Left lobe of liver (tissue), 2 donors: ENCODE measurements at regions not wholly inside any gene's neighbourhood (a gene's known extent, or its start where the extent isn't known, plus 50 kb on each side); places are given as distances from the start of the nearest gene placed in this dataset.
A peak's percentile ranks its signal among the peaks of the same experiment; 100 is the strongest.
"Not testable (repeated sequence)": the region's sequence is repeated elsewhere in the genome, so short reads cannot be mapped to it uniquely, and the experiment has no call there.

ENCODE experiments used
- ATAC-seq: fragments of 200-7000 bp; cut with Tn5 transposase; one replicate; pipeline ENCODE4 v1.9.1; 2020; ENCODE audit warnings: mild to moderate bottlenecking, moderate library complexity
- DNase-seq: peaks from one replicate; pipeline ENCODE4 v3.0.0-alpha.2; 2020; ENCODE audit warnings: low spot score
- donor health status: DM: no; HTN: no; CAD: no; lungs with moderate emphysema.
- donor health status: DM: no; HTN: yes; CAD: no.

DNA sequence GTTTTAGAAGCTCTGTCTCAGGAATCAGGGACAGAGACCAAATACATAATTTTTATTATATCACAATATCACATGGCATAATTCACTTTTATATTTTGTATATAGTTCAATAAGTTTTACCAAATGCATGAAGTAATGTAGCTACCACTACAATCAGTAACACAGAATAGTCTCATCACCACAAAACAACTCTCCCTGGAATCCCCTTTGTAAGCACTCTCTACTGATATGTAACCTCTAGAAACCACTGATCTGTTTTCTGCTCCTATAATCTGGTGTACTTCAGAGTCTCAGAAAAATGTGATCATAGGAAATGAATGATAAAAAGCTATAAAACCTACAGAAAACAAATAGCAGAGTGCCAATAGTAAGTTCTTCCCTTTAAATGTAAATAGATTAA lies 1465.9 kb downstream of the SPATA31A7 start:
- not testable (repeated sequence) for ATAC-seq, DNase-seq

DNA sequence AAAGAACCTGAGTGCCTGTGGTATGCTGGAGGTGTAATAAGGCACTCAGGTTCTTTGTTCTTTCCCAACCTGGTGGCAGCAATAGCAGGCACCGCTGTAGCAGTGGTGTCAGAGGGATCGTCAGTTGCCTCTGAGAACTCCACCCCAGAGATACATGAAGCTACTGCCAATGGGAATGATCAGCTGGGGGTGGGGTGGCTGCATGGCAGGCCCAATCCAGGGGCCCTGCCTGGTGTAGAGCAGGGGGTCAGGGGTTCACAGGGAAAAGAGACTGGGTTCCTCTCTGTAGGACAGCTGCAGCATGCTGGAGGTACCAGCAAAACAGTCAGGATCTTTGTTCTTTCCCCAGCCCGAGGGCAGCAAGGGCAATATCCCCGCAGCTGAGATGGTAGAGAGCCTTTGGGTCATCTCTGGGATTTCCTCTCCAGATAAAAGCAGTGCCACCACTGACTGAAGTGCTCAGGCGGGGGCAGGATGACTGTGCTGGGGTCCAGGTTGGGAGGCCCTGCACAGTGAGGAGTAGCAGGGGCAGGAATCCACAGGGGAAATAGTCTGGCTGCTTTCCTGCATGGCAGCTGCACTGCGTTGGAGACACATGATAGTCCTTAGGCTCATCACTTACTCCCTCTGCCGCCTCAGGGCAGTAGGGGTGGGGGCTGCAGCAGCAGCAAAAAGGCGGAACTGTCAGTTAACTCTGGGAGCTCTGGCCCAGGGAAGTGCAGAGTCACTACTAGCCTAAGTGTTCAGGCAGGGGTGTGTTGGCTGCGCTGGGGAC lies 1473.1 kb downstream of the SPATA31A7 start:
- not testable (repeated sequence) for ATAC-seq, DNase-seq

DNA sequence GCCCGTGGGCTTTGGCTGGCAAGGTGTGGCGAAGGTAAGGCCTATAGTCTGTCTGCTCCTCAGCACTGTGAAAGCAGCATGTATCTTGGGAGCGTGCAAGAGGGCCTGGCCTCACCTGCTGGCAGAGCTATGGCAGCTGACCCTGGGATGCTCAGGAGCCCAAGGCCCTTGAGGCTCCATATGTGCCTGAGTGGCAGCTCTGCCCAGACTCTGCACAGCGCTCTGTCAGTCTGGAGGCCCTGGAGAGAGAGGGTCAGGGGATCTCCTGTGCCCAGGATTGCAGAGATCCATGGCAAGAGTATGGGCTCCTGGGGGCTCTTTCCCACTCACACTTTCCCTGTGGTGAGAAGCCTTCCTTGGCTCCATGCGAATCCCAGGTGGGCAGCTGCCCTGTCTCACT lies 1473.7 kb downstream of the SPATA31A7 start:
- not testable (repeated sequence) for DNase-seq, ATAC-seq

DNA sequence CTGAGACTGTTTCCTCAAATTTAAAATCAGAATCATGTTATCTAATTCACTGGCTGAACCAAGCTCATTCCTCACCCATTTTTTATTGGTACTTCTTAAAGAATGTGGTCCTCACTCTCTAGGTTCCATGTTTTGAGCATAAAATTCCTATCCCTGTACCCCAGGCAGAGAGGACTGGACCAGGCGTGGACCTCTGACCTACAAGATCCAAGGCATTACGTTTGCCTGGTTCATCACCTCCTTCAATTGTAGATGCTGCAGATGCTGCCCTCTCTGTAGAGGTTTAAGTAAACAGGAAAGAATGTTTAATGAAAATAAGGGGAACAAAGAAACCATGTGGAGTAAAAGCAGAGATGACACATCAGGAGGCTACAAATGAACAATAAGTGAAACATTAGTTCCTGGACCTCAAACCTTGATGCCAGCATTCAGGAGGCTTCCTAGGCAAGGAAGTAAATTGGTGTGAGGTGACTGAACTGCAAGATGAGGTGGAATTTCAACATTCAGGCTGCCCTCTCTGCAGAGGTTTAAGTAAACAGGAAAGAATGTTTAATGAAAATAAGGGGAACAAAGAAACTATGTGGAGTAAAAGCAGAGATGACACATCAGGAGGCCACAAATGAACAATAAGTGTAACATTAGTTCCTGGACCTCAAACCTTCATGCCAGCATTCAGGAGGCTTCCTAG lies 1477.4 kb downstream of the SPATA31A7 start:
- not testable (repeated sequence) for DNase-seq, ATAC-seq

DNA sequence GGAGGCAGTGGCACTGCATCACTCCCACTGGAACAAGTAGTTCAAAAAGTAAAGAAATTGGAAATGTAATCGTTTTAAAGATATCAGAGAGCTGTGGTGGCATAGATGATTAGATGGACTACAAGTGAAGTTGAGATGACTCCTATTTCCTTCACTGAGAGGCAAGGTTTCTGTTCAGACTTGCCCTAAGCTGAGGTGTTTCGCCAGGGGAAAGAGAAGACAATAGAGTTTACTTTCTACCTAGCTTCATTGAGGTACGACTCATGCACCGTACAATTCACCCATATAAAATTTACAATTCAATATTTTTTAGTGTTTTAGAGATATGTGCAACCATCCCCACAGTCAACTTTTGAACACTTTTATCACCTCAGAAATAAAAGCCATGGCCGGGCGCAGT lies 1487.2 kb downstream of the SPATA31A7 start:
- DNase-seq, ATAC-seq: not testable (repeated sequence)

DNA sequence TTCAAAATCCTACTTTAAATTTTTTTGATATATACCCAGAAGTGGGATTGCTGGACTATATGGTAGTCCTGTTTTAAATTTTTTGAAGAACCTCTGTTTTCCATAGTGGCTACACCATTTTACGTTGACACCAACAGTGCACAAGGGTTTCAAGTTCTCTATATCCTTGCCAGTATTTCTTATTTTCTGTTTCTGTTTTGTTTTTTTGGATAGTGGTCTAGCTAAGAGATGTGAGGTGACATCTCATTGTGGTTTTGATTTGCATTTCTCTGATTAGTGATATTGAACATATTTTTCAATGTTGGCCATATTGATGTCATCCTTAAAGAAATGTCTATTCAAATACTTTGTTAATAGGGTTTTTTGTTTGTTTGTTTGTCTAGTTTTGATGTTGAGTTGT lies 1488.5 kb downstream of the SPATA31A7 start:
- ATAC-seq, DNase-seq: not testable (repeated sequence)

DNA sequence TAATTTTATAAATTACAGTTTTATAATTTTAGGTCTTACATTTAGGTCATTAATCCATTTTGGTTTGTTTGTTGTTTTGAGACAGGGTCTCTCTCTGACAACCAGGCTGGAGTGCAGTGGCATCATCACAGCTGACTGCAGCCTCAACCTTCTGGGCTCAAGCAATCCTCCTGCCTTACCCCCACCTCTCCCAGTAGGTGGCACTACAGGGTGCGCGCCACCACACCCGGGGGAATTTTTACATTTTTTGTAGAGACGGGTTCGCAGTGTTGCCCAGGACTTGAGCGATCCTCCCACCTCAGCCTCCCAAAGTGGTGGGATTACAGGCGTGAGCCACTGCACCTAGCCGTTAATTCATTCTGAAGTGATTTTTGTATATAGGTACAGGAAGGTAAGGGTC lies 1489.2 kb downstream of the SPATA31A7 start:
- peak; percentile 47 for ATAC-seq
- not testable (repeated sequence) for DNase-seq

DNA sequence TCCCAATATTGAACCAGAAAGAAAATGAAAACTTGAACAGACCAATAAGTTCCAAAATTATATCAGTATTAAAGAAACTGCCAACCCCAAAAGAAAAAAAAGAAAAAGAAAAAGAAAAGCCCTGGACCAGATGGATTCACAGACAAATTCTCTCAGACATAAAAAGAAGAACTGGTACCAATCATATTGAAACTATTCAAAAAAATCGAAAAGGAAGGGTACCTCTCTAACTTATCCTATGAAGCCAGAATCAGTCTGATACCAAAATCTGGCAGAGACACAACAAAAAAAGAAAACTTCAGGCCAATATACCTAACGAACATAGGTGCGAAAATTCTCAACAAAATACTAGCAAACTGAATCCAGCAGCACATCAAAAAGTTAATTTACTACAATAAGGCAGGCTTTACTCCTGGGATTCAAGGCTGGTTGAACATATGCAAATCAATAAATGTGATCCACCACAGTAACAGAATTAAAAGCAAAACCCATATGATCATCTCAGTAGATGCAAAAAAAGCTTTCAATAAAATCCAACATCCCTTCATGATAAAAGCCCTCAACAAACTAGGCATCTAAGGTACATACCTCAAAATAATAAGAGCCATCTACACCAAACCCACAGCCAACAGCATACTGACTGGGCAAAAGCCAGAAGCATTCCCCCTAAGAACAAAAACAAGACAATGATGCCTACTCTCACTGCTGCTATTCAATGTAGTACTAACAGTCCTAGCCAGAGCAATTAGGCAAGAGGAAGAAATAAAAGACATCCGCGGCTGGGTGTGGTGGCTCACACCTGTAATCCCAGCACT lies 1495.2 kb downstream of the SPATA31A7 start:
- not testable (repeated sequence) for ATAC-seq, DNase-seq

DNA sequence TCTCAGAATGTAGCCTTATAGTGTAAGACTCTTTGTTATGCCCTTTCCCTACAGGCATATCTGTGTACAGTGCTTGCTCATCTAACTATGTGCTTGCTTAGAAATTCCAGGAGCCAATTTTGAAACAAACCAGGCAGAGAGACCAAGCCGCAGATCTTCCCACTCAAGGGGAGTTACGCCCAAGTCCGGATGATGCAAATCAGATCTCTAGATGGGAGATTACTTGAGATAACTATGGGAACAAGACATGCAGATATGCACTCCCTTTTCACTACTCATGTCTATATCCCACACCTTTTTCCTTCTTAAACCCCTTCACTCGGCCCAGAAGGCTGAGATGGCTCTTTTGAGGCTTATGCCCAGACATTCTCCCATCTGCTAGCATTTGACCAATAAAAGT lies 1496.5 kb downstream of the SPATA31A7 start:
- not testable (repeated sequence) for ATAC-seq, DNase-seq

DNA sequence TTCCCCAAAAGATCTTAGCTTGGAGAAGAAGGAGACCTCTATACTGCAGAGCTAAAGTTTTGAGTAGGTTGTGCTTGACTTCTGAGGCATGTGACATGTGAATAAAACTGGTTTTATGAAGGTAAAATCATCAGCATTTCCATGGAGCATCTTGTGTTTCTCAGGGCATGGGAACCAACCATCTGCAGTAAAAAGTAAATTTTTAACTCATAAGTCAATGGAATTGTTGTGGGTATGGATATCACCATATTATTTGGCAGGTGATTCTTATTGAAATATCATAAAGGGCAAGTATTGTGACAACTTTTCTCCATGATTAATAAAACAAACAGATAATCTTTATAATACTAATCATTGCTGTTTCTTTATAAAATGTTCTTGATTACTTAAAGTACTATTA lies 1503.2 kb downstream of the SPATA31A7 start:
- not testable (repeated sequence) for DNase-seq, ATAC-seq

DNA sequence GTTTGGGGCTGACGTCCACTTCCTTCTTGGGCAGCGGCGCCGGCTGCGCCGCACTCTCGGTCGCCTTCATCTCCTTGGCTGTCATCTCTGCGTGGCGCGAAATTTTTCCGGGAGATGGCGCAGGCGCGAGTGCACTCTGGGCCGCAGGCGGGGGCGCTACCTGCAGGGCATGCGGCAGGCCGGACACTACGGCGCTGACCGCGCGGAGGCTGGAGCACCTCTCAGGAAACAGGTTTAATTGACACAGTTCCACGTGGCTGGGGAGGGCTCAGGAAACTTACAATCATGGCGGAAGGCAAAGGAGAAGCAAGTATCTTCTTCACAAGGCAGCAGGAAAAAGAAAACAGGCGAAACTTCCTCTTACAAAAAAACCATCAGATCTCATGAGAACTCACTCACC lies 1521.5 kb downstream of the SPATA31A7 start:
- not testable (repeated sequence) for DNase-seq, ATAC-seq

DNA sequence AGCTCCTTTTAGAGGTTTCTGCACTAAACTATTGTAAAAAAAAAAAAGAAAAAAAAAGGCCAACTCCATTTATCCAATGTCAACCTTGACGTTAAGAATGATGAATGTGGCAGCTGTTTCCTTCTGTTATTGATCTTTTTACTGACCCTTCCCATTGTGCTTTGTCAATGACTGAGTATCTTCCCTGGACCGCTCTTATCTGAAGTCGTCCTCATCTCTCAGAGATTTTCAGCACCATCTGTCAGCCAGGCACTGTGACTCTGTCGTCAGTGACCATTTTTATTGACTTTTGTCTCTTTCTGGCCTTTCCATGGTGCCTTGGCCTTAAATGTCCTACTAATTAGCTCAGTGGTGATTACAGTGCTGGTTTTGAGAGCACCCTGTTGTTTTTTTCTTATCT lies 1535.7 kb downstream of the SPATA31A7 start:
- ATAC-seq, DNase-seq: not testable (repeated sequence)

DNA sequence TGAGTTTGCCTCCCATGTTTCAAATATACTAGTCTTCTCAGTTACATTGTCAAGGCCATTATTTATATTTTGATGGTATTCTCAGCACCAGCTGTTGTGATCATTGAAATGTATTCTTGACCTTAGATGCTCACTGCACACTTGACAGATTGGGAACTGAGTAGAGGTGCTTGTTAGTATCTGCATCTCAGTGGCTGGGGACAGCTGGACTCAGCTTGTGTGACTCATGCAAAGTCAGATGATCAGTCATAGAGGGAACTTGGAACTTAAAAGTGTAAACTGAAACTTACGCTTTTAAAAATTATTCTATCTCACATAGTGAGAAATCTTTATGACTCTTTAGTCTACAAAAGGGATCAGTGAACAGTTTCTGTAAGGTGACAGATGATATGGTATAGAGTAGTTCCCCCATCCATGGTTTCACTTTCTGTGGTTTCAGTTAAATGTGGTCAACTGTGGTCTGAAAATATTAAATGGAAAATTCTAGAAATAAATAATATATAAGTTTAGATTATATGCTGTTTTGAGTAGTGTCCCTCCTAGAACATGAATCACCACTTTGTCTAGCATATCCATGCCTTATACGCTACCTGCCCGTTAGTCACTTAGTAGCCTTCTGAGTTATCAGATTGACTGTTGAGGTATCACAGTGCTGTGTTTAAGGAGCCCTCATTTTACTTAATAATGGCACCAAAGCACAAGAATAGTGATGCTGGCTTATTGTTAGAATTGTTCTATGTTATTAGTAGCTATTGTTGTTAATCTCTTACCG lies 1540.6 kb downstream of the SPATA31A7 start:
- not testable (repeated sequence) for DNase-seq, ATAC-seq

DNA sequence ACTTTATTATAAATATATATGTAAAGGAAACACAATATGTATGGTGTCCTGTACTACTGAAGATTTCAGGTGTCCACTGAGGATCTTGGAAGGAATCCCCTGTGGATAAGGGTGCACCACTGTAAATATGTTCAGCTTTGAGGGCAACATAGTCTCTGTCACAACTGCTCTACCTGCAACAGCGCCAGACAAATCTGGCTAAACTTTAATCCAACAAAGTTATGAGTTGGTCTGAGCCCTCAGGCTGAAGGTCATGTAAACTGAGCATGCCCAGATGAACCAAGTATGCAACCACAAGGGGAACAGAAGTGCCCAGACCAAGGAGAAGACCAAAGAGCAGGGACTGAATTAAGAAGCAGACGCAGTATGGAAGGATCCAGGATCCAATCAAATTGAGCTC lies 1541.2 kb downstream of the SPATA31A7 start:
- DNase-seq: not testable (repeated sequence)
- peak; percentile 61 for ATAC-seq

DNA sequence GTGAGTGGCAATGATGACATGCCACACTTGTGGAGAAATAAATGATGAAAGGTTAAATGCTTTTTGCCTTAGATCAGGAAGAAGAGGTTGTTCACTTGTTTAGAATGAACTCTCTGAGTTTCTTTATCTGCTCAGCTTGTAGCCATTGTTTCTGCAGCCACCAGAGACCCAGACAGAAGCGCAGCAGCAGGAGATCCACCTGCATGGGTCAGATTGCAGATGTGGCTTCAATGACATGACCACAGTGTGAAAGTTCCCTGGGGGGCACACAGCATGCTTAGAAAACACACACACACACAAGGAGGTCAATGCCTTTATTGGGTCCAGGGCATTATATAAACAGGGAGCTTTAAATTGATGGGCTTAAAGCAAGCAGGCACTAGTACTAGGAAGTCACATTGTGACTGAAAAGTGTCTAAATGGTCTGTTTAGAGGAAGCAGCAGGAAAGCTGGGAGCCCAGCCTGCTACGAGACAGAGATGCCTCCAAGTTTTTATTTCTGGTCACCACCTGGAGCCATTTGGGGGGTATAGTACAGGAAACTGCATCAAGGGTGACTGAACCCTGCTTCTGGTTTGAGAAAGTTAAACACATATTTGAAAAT lies 1547.3 kb downstream of the SPATA31A7 start:
- ATAC-seq, DNase-seq: not testable (repeated sequence)

DNA sequence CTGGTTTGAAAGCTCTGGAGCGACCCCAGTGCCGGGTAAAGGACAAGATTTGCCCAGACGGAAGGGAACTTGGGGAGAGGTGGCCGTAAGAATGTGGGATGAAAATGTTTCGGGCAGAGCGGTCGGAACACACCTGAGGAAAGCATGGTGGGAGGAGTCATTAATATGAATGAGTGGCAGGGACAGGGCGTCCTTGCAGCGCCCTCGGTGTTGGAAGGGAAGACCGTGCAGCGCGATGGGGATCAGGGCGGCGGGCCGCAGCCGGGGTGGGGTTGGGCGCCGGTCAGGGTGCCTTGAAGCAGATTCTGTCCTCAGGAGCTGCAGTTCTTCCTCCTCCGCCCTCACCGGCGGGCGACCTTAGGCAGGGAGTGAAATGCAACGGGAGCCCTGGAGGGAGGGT lies 1548.1 kb downstream of the SPATA31A7 start:
- not testable (repeated sequence) for DNase-seq, ATAC-seq

DNA sequence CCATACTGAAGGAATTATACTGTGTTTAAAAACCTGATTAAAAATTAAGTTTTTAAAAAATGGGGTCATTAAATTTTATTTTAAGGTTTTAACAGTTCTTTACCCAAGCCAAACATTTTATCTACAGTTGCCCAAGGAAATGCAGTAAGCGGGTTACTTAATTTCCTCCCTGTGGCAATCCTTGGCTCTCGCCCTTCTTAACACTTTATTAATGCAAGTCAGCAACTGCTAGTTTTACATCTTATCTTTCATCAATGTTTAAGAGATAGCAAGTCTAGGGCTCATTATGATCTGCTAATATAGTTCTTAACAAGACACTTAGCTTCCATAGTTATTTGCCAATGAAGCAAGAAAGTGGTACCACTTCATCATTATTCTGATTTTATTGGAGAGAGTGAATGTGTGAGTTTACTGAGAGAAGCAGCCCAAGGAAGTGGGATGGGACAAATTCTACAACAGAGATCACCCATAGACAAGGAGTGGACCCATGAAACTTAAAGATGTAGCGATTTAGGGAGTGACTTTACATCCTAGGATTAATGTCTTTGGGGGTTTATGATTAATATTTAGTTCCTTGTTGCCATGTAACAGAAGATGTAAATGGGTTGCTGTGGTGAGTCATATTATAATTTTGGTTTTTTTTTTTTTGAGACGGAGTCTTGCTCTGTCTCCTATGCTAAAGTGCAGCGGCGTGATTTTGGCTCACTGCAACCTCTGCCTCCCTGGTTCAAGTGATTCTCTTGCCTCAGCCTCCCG lies 1556.1 kb downstream of the SPATA31A7 start:
- not testable (repeated sequence) for DNase-seq, ATAC-seq
